GM12878 (cell line): ENCODE measurements at regions not wholly inside any gene's neighbourhood (a gene's known extent, or its start where the extent isn't known, plus 50 kb on each side); places are given as distances from the start of the nearest gene placed in this dataset.

Source experiments
- ATAC-seq: fragments of 200-7000 bp; cut with Tn5 transposase; 3 replicates; pipeline ENCODE4 v1.9.1; 2020; ENCODE audit warnings: mild to moderate bottlenecking, moderate library complexity
- BruUV-seq: library from RNA; stranded (reverse); fragments of 400-500 nt; replicated peaks from 2 replicates; lab custom pipeline; 2021; lab: Mats Ljungman, UMichigan
- CTCF ChIA-PET: fragments of 300-600 bp; sonication (Branson Sonifier 250); formaldehyde crosslinking; extraction: SDS; loops from one replicate; lab custom pipeline; 2021; ENCODE audit warnings: inconsistent platforms; lab: Yijun Ruan, JAX
- POLR2A ChIA-PET: fragments of 350-600 bp; formaldehyde crosslinking; extraction: SDS; loops from one replicate; lab custom pipeline; 2021; ENCODE audit warnings: inconsistent platforms; lab: Charles Lee
- RAD21 ChIA-PET: fragments of 300-600 bp; sonication (Branson Sonifier 250); formaldehyde crosslinking; loops from one replicate; lab custom pipeline; 2023; ENCODE audit warnings: antibody characterized with exemption; ENCODE audit not compliant: unreplicated experiment; lab: Charles Lee
- SMC1A ChIA-PET: fragments of 300-600 bp; sonication (Branson Sonifier 250); formaldehyde crosslinking; loops from one replicate; lab custom pipeline; 2023; ENCODE audit not compliant: unreplicated experiment, uncharacterized antibody; lab: Charles Lee
- DNase-seq: peaks from one replicate; pipeline ENCODE4 v3.0.0-alpha.2; 2011; ENCODE audit warnings: low read depth, low spot score
- FAIRE-seq: peaks from 3 replicates; lab custom pipeline; 2011; peaks lifted over from hg19 to GRCh38; lab: Jason Lieb, UNC
- H2AFZ ChIP-seq: 2 replicates; pipeline ENCODE4 v1.6.0; 2011; ENCODE audit warnings: low read depth, low read length, control low read depth; ENCODE audit not compliant: control insufficient read depth
- H3K27ac ChIP-seq: 2 replicates; pipeline ENCODE4 v1.5.1; 2011; ENCODE audit warnings: control low read depth; ENCODE audit not compliant: control insufficient read depth, insufficient read depth
- H3K27me3 ChIP-seq, 2 experiments: replicated peaks in 1 of 2; 2 replicates each; pipeline versions ENCODE4 v1.6.0 to v1.6.1; 2011; ENCODE audit warnings: low read length in 1 of 2; ENCODE audit not compliant: control insufficient read depth in 2 of 2, insufficient read depth in 2 of 2
- H3K36me3 ChIP-seq, 2 experiments: 2 replicates each; pipeline ENCODE4 v1.5.1; 2011; ENCODE audit warnings: low read length in 1 of 2; ENCODE audit not compliant: control insufficient read depth in 2 of 2, insufficient read depth in 2 of 2
- H3K4me1 ChIP-seq: 2 replicates; pipeline ENCODE4 v1.6.1; 2011; ENCODE audit warnings: mild to moderate bottlenecking, low read length, moderate library complexity, mixed read lengths; ENCODE audit not compliant: control insufficient read depth, insufficient read depth
- H3K4me2 ChIP-seq: 2 replicates; pipeline ENCODE4 v1.6.0; 2011; ENCODE audit warnings: control low read depth; ENCODE audit not compliant: control insufficient read depth, insufficient read depth
- H3K4me3 ChIP-seq: fragments of 200-600 bp; sonication (generic); 2 replicates; pipeline ENCODE4 v1.5.1; 2016
- H3K79me2 ChIP-seq: 2 replicates; pipeline ENCODE4 v1.6.0; 2011; ENCODE audit warnings: low read length; ENCODE audit not compliant: control insufficient read depth, insufficient read depth
- H3K9ac ChIP-seq: 2 replicates; pipeline ENCODE4 v1.8.0; 2011; ENCODE audit warnings: low read length, control low read depth, mixed read lengths; ENCODE audit not compliant: control insufficient read depth, insufficient read depth
- H3K9me3 ChIP-seq: replicated peaks from 3 replicates; pipeline ENCODE4 v1.5.1; 2011; ENCODE audit warnings: mild to moderate bottlenecking, low read length; ENCODE audit not compliant: control insufficient read depth, insufficient read depth
- H4K20me1 ChIP-seq: 2 replicates; pipeline ENCODE4 v1.6.0; 2011; ENCODE audit not compliant: control insufficient read depth, insufficient read depth
- BHLHE40 ChIP-seq, 2 experiments: fragments of 450-650 bp in 1 of 2; IDR thresholded peaks; 2 replicates each; pipeline ENCODE4 v1.6.1; 2011 to 2017; ENCODE audit warnings: low read depth in 2 of 2, borderline replicate concordance in 1 of 2, improper control_type of control experiment in 1 of 2, low read length in 1 of 2, mild to moderate bottlenecking in 1 of 2
- BMI1 ChIP-seq: fragments of 450-650 bp; IDR thresholded peaks from 2 replicates; pipeline ENCODE4 v1.6.1; 2016; ENCODE audit warnings: mild to moderate bottlenecking, moderate library complexity, borderline replicate concordance
- E2F8 ChIP-seq: fragments of 450-650 bp; IDR thresholded peaks from 2 replicates; pipeline ENCODE4 v1.6.1; 2018; ENCODE audit warnings: mild to moderate bottlenecking, low read depth, moderate library complexity; ENCODE audit not compliant: partially characterized antibody
- KAT2A ChIP-seq: conservative IDR thresholded peaks from 2 replicates; pipeline ENCODE4 v1.6.1; 2011; ENCODE audit warnings: low read depth, low read length; ENCODE audit not compliant: control insufficient read depth
- KLF5 ChIP-seq: fragments of 450-650 bp; IDR thresholded peaks from 2 replicates; pipeline ENCODE4 v1.6.1; 2014; ENCODE audit warnings: mild to moderate bottlenecking; ENCODE audit not compliant: partially characterized antibody
- MYC ChIP-seq: IDR thresholded peaks from 2 replicates; pipeline ENCODE4 v1.6.1; 2011; ENCODE audit warnings: mild to moderate bottlenecking, low read length, moderate library complexity, inconsistent platforms; ENCODE audit not compliant: insufficient read depth, insufficient replicate concordance, insufficient read length, severe bottlenecking
- NFYA ChIP-seq: IDR thresholded peaks from 2 replicates; pipeline ENCODE4 v1.6.1; 2011; ENCODE audit warnings: low read depth, mild to moderate bottlenecking, low read length, improper control_type of control experiment, borderline replicate concordance
- PAX8 ChIP-seq: fragments of 450-650 bp; IDR thresholded peaks from 2 replicates; pipeline ENCODE4 v1.6.1; 2017; ENCODE audit warnings: mild to moderate bottlenecking, moderate library complexity
- TCF3 ChIP-seq: IDR thresholded peaks from 2 replicates; pipeline ENCODE4 v1.6.1; 2012; ENCODE audit warnings: low read depth, mild to moderate bottlenecking, low read length, borderline replicate concordance; ENCODE audit not compliant: insufficient read depth
- ZBTB33 ChIP-seq: fragments of 450-650 bp; IDR thresholded peaks from 2 replicates; pipeline ENCODE4 v1.6.1; 2017; ENCODE audit warnings: mild to moderate bottlenecking
- in situ Hi-C: fragments of 300-500 bp; cut with MboI; formaldehyde crosslinking; loops from 9 replicates; pipeline ENCODE4 v1.14.3; 2018; ENCODE audit warnings: mixed read lengths
- intact Hi-C: fragments of 100-400 bp; cut with micrococcal nuclease; formaldehyde crosslinking; loops from one replicate; pipeline ENCODE4 v1.14.2; 2022; ENCODE audit not compliant: unreplicated experiment
- TF ChIP-seq, protein P1 (sequence below): IDR thresholded peaks from 2 replicates; pipeline ENCODE4 v1.6.1; 2012; ENCODE audit warnings: low read depth, low read length, improper control_type of control experiment
- TF ChIP-seq, protein P2 (sequence below): fragments of 450-650 bp; IDR thresholded peaks from 2 replicates; pipeline ENCODE4 v1.6.1; 2017; ENCODE audit warnings: mild to moderate bottlenecking, low read depth, inconsistent platforms; ENCODE audit not compliant: poor library complexity, severe bottlenecking

- TF ChIP-seq ZBTB33 (no peak), BMI1 (no peak), KAT2A (no peak), MYC (no peak)
These were observed 405.3 kb upstream of the RGMB start (continued) for GRCh38 chr5:98368141-98368540.

DNA sequence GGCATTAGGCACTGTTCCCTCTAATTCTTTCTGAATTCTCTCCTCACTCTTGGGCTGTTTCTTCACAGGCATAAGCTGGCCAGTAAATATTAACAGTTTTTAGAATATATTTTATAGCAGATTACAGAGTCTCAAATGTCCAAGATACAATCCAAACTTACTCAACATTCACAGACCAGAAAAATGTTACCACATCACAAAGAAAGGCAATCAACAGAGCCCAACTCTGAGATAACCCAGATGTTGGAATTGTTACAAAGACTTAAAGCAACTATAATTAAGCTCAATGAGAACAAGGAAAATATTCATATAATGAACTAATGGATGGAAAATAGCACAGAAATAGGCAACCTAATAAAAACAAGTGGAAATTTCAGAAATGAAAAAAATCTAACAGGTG is 401.1 kb upstream of the RGMB start:
- Histone ChIP-seq H3K27me3 (no peaks in the 10 kb centered on the region), H2AFZ (no peak overlapping the region), H3K79me2 (no peaks in the 10 kb centered on the region), H3K4me3 (no peak overlapping the region), H3K36me3 (no peaks in the 10 kb centered on the region), H3K4me1 (no peaks in the 10 kb centered on the region), H3K9me3 (no peaks in the 10 kb centered on the region), H3K9ac (no peak overlapping the region), H3K27ac (no peak overlapping the region), H3K4me2 (no peak overlapping the region), H4K20me1 (no peaks in the 10 kb centered on the region)
- ChIA-PET CTCF (no interaction called here), POLR2A (no interaction called here), RAD21 (no interaction called here), SMC1A (interaction anchor here (2.1 kb wide), 1 partner anchor 9 kb away, joined by 5 read pairs; no protein-coding TSS in a partner anchor)
- ATAC-seq (no peak), DNase-seq (no peak), FAIRE-seq (no peak)
- intact Hi-C loops, result no loop called here
- no TSS peak for BruUV-seq
- in situ Hi-C loops, result no loop called here
- TF ChIP-seq PAX8 (no peak), ZBTB33 (no peak), NFYA (no peak), BHLHE40 (IDR thresholded peaks at IDR 0.05; ENCODE audit: borderline replicate concordance in 1 of 2, low read depth in 2 of 2, low read length in 1 of 2) (no peak), E2F8 (no peak), TCF3 (no peak), KLF5 (no peak)
- TF ChIP-seq, protein P1, sequence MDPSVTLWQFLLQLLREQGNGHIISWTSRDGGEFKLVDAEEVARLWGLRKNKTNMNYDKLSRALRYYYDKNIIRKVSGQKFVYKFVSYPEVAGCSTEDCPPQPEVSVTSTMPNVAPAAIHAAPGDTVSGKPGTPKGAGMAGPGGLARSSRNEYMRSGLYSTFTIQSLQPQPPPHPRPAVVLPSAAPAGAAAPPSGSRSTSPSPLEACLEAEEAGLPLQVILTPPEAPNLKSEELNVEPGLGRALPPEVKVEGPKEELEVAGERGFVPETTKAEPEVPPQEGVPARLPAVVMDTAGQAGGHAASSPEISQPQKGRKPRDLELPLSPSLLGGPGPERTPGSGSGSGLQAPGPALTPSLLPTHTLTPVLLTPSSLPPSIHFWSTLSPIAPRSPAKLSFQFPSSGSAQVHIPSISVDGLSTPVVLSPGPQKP, result no peak
- TF ChIP-seq, protein P2, sequence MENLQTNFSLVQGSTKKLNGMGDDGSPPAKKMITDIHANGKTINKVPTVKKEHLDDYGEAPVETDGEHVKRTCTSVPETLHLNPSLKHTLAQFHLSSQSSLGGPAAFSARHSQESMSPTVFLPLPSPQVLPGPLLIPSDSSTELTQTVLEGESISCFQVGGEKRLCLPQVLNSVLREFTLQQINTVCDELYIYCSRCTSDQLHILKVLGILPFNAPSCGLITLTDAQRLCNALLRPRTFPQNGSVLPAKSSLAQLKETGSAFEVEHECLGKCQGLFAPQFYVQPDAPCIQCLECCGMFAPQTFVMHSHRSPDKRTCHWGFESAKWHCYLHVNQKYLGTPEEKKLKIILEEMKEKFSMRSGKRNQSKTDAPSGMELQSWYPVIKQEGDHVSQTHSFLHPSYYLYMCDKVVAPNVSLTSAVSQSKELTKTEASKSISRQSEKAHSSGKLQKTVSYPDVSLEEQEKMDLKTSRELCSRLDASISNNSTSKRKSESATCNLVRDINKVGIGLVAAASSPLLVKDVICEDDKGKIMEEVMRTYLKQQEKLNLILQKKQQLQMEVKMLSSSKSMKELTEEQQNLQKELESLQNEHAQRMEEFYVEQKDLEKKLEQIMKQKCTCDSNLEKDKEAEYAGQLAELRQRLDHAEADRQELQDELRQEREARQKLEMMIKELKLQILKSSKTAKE, result no peak
